ENCODE measurements at regions not wholly inside any gene's neighbourhood (a gene's known extent, or its start where the extent isn't known, plus 50 kb on each side); places are given as distances from the start of the nearest gene placed in this dataset.

- Histone ChIP-seq H3K79me2 (ENCODE audit: insufficient read depth, low read depth) (no peaks in the 10 kb centered on the region), H2AFZ (ENCODE audit: low read depth) (no peak overlapping the region), H4K20me1 (ENCODE audit: insufficient read depth) (no peaks in the 10 kb centered on the region), H3K4me2 (no peak overlapping the region), H3K27me3 (ENCODE audit: insufficient read depth, low read depth) (no peaks in the 10 kb centered on the region), H3K36me3 (ENCODE audit: insufficient read depth) (no peaks in the 10 kb centered on the region), H3K9ac (no peak overlapping the region), H3K4me3 (IDR thresholded peaks at IDR 0.05; ENCODE audit: insufficient read depth, low read depth, low read length) (no peak overlapping the region), H3K27ac (no peak overlapping the region), H3K4me1 (ENCODE audit: low read depth, poor library complexity, severe bottlenecking) (no peaks in the 10 kb centered on the region)
- no peak for TF ChIP-seq CTCF (conservative IDR thresholded peaks at IDR 0.05; ENCODE audit: low read depth, low read length)
These were observed 342.9 kb downstream of the VGLL3 start for GRCh38 chr3:86648087-86648486.

GRCh38 chr3:86645756-86646155, 345.2 kb downstream of the VGLL3 start:
- no peaks in the 10 kb centered on the region for H3K27me3 ChIP-seq (ENCODE audit: insufficient read depth, low read depth)
- no peak for TF ChIP-seq CTCF (conservative IDR thresholded peaks at IDR 0.05; ENCODE audit: low read depth, low read length)
- no peak overlapping the region for H3K4me3 ChIP-seq (IDR thresholded peaks at IDR 0.05; ENCODE audit: insufficient read depth, low read depth, low read length)
- H3K9ac ChIP-seq, result no peak overlapping the region
- H2AFZ ChIP-seq (ENCODE audit: low read depth), result no peak overlapping the region
- H4K20me1 ChIP-seq (ENCODE audit: insufficient read depth), result no peaks in the 10 kb centered on the region
- no peak overlapping the region for H3K4me2 ChIP-seq
- H3K79me2 ChIP-seq (ENCODE audit: insufficient read depth, low read depth), result no peaks in the 10 kb centered on the region
- no peak overlapping the region for H3K27ac ChIP-seq
- H3K36me3 ChIP-seq (ENCODE audit: insufficient read depth), result no peaks in the 10 kb centered on the region
- H3K4me1 ChIP-seq (ENCODE audit: low read depth, poor library complexity, severe bottlenecking), result no peaks in the 10 kb centered on the region

GRCh38 chr3:86634361-86634760, 356.6 kb downstream of the VGLL3 start:
- no peak overlapping the region for H3K9ac ChIP-seq
- no peaks in the 10 kb centered on the region for H3K79me2 ChIP-seq (ENCODE audit: insufficient read depth, low read depth)
- TF ChIP-seq CTCF (conservative IDR thresholded peaks at IDR 0.05; ENCODE audit: low read depth, low read length), result no peak
- no peak overlapping the region for H3K27ac ChIP-seq
- H4K20me1 ChIP-seq (ENCODE audit: insufficient read depth), result no peaks in the 10 kb centered on the region
- no peaks in the 10 kb centered on the region for H3K27me3 ChIP-seq (ENCODE audit: insufficient read depth, low read depth)
- no peak overlapping the region for H3K4me2 ChIP-seq
- H3K4me3 ChIP-seq (IDR thresholded peaks at IDR 0.05; ENCODE audit: insufficient read depth, low read depth, low read length), result no peak overlapping the region
- no peaks in the 10 kb centered on the region for H3K4me1 ChIP-seq (ENCODE audit: low read depth, poor library complexity, severe bottlenecking)
- H2AFZ ChIP-seq (ENCODE audit: low read depth), result no peak overlapping the region
- H3K36me3 ChIP-seq (ENCODE audit: insufficient read depth), result no peaks in the 10 kb centered on the region

- H3K9ac ChIP-seq, result no peak overlapping the region
- no peak overlapping the region for H3K4me3 ChIP-seq (IDR thresholded peaks at IDR 0.05; ENCODE audit: insufficient read depth, low read depth, low read length)
- no peaks in the 10 kb centered on the region for H3K36me3 ChIP-seq (ENCODE audit: insufficient read depth)
- H3K4me1 ChIP-seq (ENCODE audit: low read depth, poor library complexity, severe bottlenecking), result no peaks in the 10 kb centered on the region
- no peaks in the 10 kb centered on the region for H4K20me1 ChIP-seq (ENCODE audit: insufficient read depth)
- no peaks in the 10 kb centered on the region for H3K27me3 ChIP-seq (ENCODE audit: insufficient read depth, low read depth)
- no peak for TF ChIP-seq CTCF (conservative IDR thresholded peaks at IDR 0.05; ENCODE audit: low read depth, low read length)
- no peak overlapping the region for H2AFZ ChIP-seq (ENCODE audit: low read depth)
- H3K4me2 ChIP-seq, result no peak overlapping the region
- no peaks in the 10 kb centered on the region for H3K79me2 ChIP-seq (ENCODE audit: insufficient read depth, low read depth)
- H3K27ac ChIP-seq, result no peak overlapping the region
These were observed 361.4 kb downstream of the VGLL3 start for GRCh38 chr3:86629511-86629910.

GRCh38 chr3:86624192-86624591, 366.8 kb downstream of the VGLL3 start:
- no peak overlapping the region for H3K4me3 ChIP-seq (IDR thresholded peaks at IDR 0.05; ENCODE audit: insufficient read depth, low read depth, low read length)
- H3K9ac ChIP-seq, result no peak overlapping the region
- H3K27ac ChIP-seq, result no peak overlapping the region
- H4K20me1 ChIP-seq (ENCODE audit: insufficient read depth), result no peaks in the 10 kb centered on the region
- TF ChIP-seq CTCF (conservative IDR thresholded peaks at IDR 0.05; ENCODE audit: low read depth, low read length), result no peak
- no peaks in the 10 kb centered on the region for H3K27me3 ChIP-seq (ENCODE audit: insufficient read depth, low read depth)
- H3K4me1 ChIP-seq (ENCODE audit: low read depth, poor library complexity, severe bottlenecking), result no peaks in the 10 kb centered on the region
- H3K79me2 ChIP-seq (ENCODE audit: insufficient read depth, low read depth), result no peaks in the 10 kb centered on the region
- H3K36me3 ChIP-seq (ENCODE audit: insufficient read depth), result no peaks in the 10 kb centered on the region
- H3K4me2 ChIP-seq, result no peak overlapping the region
- no peak overlapping the region for H2AFZ ChIP-seq (ENCODE audit: low read depth)

Measured in KMS-11 (cell line).